K562 (cell line): ENCODE measurements at regions not wholly inside any gene's neighbourhood (a gene's known extent, or its start where the extent isn't known, plus 50 kb on each side); places are given as distances from the start of the nearest gene placed in this dataset.

Source experiments
- ATAC-seq: fragments of 200-7000 bp; cut with Tn5 transposase; 3 replicates; pipeline ENCODE4 v1.9.1; 2020; ENCODE audit warnings: moderate library complexity
- BruUV-seq: library from RNA; stranded (reverse); fragments of 400-500 nt; replicated peaks from 2 replicates; lab custom pipeline; 2021; lab: Mats Ljungman, UMichigan
- CTCF ChIA-PET: fragments of 300-600 bp; formaldehyde crosslinking; extraction: SDS; loops from one replicate; lab custom pipeline; 2021; ENCODE audit warnings: low intra/inter-chr PET ratio; lab: Yijun Ruan, JAX
- POLR2A ChIA-PET: fragments of 300-600, 350-650 bp; sonication (Branson Sonifier 250); formaldehyde crosslinking; extraction: SDS; loops from one replicate; lab custom pipeline; 2021; ENCODE audit warnings: antibody characterized with exemption, inconsistent platforms; lab: Yijun Ruan, JAX
- DNase-seq, 4 experiments: peaks; one replicate each; pipeline versions ENCODE4 v3.0.0 to v3.0.0-alpha.2; 2011 to 2018; ENCODE audit warnings: low spot score in 3 of 4, mixed read lengths in 3 of 4; ENCODE audit errors: extremely low read depth in 1 of 4
- FAIRE-seq: peaks from 2 replicates; lab custom pipeline; 2011; peaks lifted over from hg19 to GRCh38; lab: Jason Lieb, UNC
- H2AFZ ChIP-seq: 2 replicates; pipeline ENCODE4 v1.6.0; 2011; ENCODE audit warnings: low read depth, low read length, control low read depth, inconsistent platforms
- H3K27ac ChIP-seq: fragments of 200-600 bp; 3 replicates; pipeline ENCODE4 v1.8.0; 2011; ENCODE audit warnings: low read depth, mild to moderate bottlenecking, control low read depth, inconsistent platforms, low read length, moderate library complexity, mixed read lengths; ENCODE audit errors: extremely low read depth
- H3K27me3 ChIP-seq, 2 experiments: fragments of 300-600 bp in 1 of 2; 2 replicates in 1 of 2; 3 replicates in 1 of 2; pipeline versions ENCODE4 v1.6.0 to v1.8.0; 2011; ENCODE audit warnings: inconsistent platforms in 2 of 2, low read length in 2 of 2, mild to moderate bottlenecking in 1 of 2, mixed read lengths in 1 of 2, moderate library complexity in 1 of 2; ENCODE audit not compliant: control insufficient read depth in 2 of 2, insufficient read depth in 2 of 2
- H3K36me3 ChIP-seq: fragments of 300-600 bp; 3 replicates; pipeline ENCODE4 v1.8.0; 2011; ENCODE audit warnings: mild to moderate bottlenecking, low read length, inconsistent platforms; ENCODE audit not compliant: control insufficient read depth, insufficient read depth
- H3K4me1 ChIP-seq, 2 experiments: fragments of 200-600 bp in 1 of 2; replicated peaks in 1 of 2; 2 replicates in 1 of 2; 3 replicates in 1 of 2; pipeline versions ENCODE4 v1.5.1 to v1.8.0; 2011; ENCODE audit warnings: inconsistent platforms in 2 of 2, low read length in 2 of 2, mild to moderate bottlenecking in 1 of 2, mixed read lengths in 1 of 2, moderate library complexity in 1 of 2; ENCODE audit not compliant: control insufficient read depth in 2 of 2, insufficient read depth in 2 of 2
- H3K4me2 ChIP-seq: 2 replicates; pipeline ENCODE4 v1.6.1; 2011; ENCODE audit warnings: low read length, control low read depth, inconsistent platforms, mixed read lengths; ENCODE audit not compliant: insufficient read depth
- H3K4me3 ChIP-seq: fragments of 200-600 bp; sonication (generic), shearing (Covaris generic); 2 replicates; pipeline ENCODE4 v1.5.1; 2016; ENCODE audit warnings: control low read depth, inconsistent platforms
- H3K79me2 ChIP-seq: fragments of 200-600 bp; 3 replicates; pipeline ENCODE4 v1.8.0; 2011; ENCODE audit warnings: low read length, inconsistent platforms; ENCODE audit not compliant: control insufficient read depth, insufficient read depth
- H3K9ac ChIP-seq, 2 experiments: 2 replicates each; pipeline versions ENCODE4 v1.6.0 to v1.6.1; 2011; ENCODE audit warnings: low read depth in 2 of 2, low read length in 2 of 2, control low read depth in 1 of 2, inconsistent platforms in 1 of 2, mild to moderate bottlenecking in 1 of 2, mixed read lengths in 1 of 2; ENCODE audit not compliant: insufficient read depth in 1 of 2
- H3K9me1 ChIP-seq: one replicate; pipeline ENCODE4 v1.6.0; 2011; ENCODE audit warnings: inconsistent platforms, mild to moderate bottlenecking, low read length, moderate library complexity; ENCODE audit not compliant: control insufficient read depth, insufficient read depth
- H3K9me3 ChIP-seq: replicated peaks from 2 replicates; pipeline ENCODE4 v1.5.1; 2011; ENCODE audit warnings: low read depth, low read length, inconsistent platforms; ENCODE audit not compliant: control insufficient read depth, insufficient read depth
- H4K20me1 ChIP-seq: replicated peaks from 2 replicates; pipeline ENCODE4 v1.6.1; 2011; ENCODE audit warnings: low read length, inconsistent platforms, mixed read lengths; ENCODE audit not compliant: control insufficient read depth, insufficient read depth
- BRD4 ChIP-seq: fragments of 200-600 bp; sonication (generic); IDR thresholded peaks from 2 replicates; pipeline ENCODE4 v1.6.1; 2017; ENCODE audit warnings: inconsistent platforms
- E2F8 ChIP-seq: fragments of 450-650 bp; IDR thresholded peaks from 2 replicates; pipeline ENCODE4 v1.7.1; 2018; ENCODE audit warnings: mild to moderate bottlenecking, low read depth; ENCODE audit not compliant: partially characterized antibody
- EHMT2 ChIP-seq: fragments of 450-650 bp; IDR thresholded peaks from 2 replicates; pipeline ENCODE4 v1.6.1; 2018; ENCODE audit warnings: antibody characterized with exemption
- FOXP1 ChIP-seq: sonication (generic); formaldehyde crosslinking; IDR thresholded peaks from 2 replicates; pipeline ENCODE4 v1.8.0; 2022; ENCODE audit warnings: mild to moderate bottlenecking, missing genetic modification reagents
- NBN ChIP-seq: fragments of 450-650 bp; IDR thresholded peaks from 2 replicates; pipeline ENCODE4 v1.6.1; 2016; ENCODE audit warnings: low read depth, mild to moderate bottlenecking
- NCOA6 ChIP-seq: fragments of 450-650 bp; IDR thresholded peaks from 2 replicates; pipeline ENCODE4 v1.6.1; 2017; ENCODE audit warnings: mild to moderate bottlenecking
- NFE2L1 ChIP-seq: fragments of 450-650 bp; IDR thresholded peaks from 2 replicates; pipeline ENCODE4 v1.6.1; 2016; ENCODE audit warnings: missing genetic modification characterization, low read depth, mild to moderate bottlenecking, missing compliant biosample characterization, moderate library complexity, borderline replicate concordance
- PML ChIP-seq: IDR thresholded peaks from 2 replicates; pipeline ENCODE4 v1.6.1; 2012; ENCODE audit warnings: low read length, inconsistent platforms
- SAFB2 ChIP-seq: fragments of 200-400 bp; formaldehyde crosslinking; IDR thresholded peaks from 2 replicates; pipeline ENCODE4 v1.6.1; 2018; ENCODE audit warnings: borderline replicate concordance, low read length, low read depth, moderate library complexity; ENCODE audit not compliant: severe bottlenecking
- SNAPC5 ChIP-seq: fragments of 250-450 bp; sonication (Bioruptor Pico); IDR thresholded peaks from 2 replicates; pipeline ENCODE4 v1.8.0; 2021; ENCODE audit warnings: moderate library complexity, mild to moderate bottlenecking, inconsistent platforms
- STAT5A ChIP-seq: IDR thresholded peaks from 2 replicates; pipeline ENCODE4 v1.6.1; 2012; ENCODE audit warnings: low read length, inconsistent platforms, borderline replicate concordance
- TOE1 ChIP-seq, 2 experiments: fragments of 450-650 bp in 1 of 2; sonication (generic) in 1 of 2; formaldehyde crosslinking in 1 of 2; IDR thresholded peaks; 2 replicates each; pipeline versions ENCODE4 v1.7.1 to v1.8.0; 2016 to 2022; ENCODE audit warnings: borderline replicate concordance in 2 of 2, mild to moderate bottlenecking in 2 of 2, antibody characterized with exemption in 1 of 2, inconsistent platforms in 1 of 2, low read depth in 1 of 2, missing genetic modification reagents in 1 of 2, moderate library complexity in 1 of 2
- ZHX1 ChIP-seq: fragments of 150-350 bp; conservative IDR thresholded peaks from 2 replicates; pipeline ENCODE4 v1.6.1; 2014; ENCODE audit warnings: low read length
- ZNF449 ChIP-seq: fragments of 250-450 bp; sonication (Bioruptor Pico); IDR thresholded peaks from 2 replicates; pipeline ENCODE4 v1.8.0; 2022; ENCODE audit warnings: moderate library complexity, mild to moderate bottlenecking, inconsistent platforms
- WGBS: fragments of 100-300 bp; shearing (Covaris generic); methylation state at CpG from one replicate; pipeline ENCODE4 v1.1.6; 2016; ENCODE audit warnings: low coverage, mixed read lengths; ENCODE audit not compliant: insufficient coverage; ENCODE audit errors: missing lambda C conversion rate; 5-methylcytosine and 5-hydroxymethylcytosine counted together
- in situ Hi-C: fragments of 300-500 bp; cut with MboI; formaldehyde crosslinking; loops from 4 replicates; pipeline ENCODE4 v1.15.0; 2018; ENCODE audit warnings: inconsistent platforms, mixed read lengths
- intact Hi-C: fragments of 100-400 bp; cut with micrococcal nuclease; formaldehyde crosslinking; loops from 2 replicates; pipeline ENCODE4 v1.14.2; 2022

DNA sequence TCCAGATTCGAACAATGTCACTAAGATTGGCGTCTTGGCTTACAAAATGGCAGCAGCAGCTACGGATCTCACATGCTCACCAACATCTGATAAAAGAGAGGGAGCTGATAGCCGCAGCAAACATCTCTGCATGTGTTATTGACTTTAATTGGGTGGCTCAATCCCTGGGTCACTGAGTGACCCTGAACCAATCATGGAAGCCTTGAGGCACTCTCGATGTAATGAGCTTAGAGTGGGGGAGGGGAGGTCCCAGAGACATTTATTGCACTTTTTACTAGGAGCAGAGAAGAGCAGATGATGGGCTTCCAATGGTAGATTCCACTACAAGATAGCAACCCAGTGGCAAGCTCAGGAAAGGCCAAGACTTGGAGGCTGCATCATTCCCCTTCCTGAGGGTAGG, 238.7 kb downstream of the BMP7 start:
- H3K27ac ChIP-seq = no peak overlapping the region
- H4K20me1 ChIP-seq = no peaks in the 10 kb centered on the region
- POLR2A ChIA-PET = interaction anchor here (0.6 to 0.9 kb wide), 4 partner anchors 10 to 203 kb away, joined by 3 read pairs; no protein-coding TSS in a partner anchor
- H3K27me3 ChIP-seq = peaks cover 2 to 24% of the 10 kb centered on the region in 2 experiments; a peak in 2 of 5 replicates
- H3K79me2 ChIP-seq = no peaks in the 10 kb centered on the region
- intact Hi-C loops (no loop called here), in situ Hi-C loops (no loop called here)
- 0% methylated on average over 5 of the region's 5 CpGs for WGBS
- TF ChIP-seq BRD4 (no peak), ZNF449 (no peak), NBN (no peak), FOXP1 (CRISPR knock-in tag) (no peak), SNAPC5 (CRISPR knock-in tag) (no peak), SAFB2 (no peak), STAT5A (no peak), E2F8 (no peak), NCOA6 (no peak), TOE1 (IDR thresholded peaks at IDR 0.05; ENCODE audit: borderline replicate concordance) (no peak), TOE1 (CRISPR knock-in tag; IDR thresholded peaks at IDR 0.05; ENCODE audit: borderline replicate concordance, low read depth) (no peak), ZHX1 (no peak), NFE2L1 (tag) (no peak), PML (no peak), EHMT2 (no peak)
- CTCF ChIA-PET = no interaction called here
- no peaks in the 10 kb centered on the region for H3K9me3 ChIP-seq
- H3K9ac ChIP-seq = no peak overlapping the region
- no peaks in the 10 kb centered on the region for H3K9me1 ChIP-seq
- H3K4me1 ChIP-seq = no peaks in the 10 kb centered on the region
- DNase-seq = no peak
- H2AFZ ChIP-seq = no peak overlapping the region
- H3K36me3 ChIP-seq = no peaks in the 10 kb centered on the region
- no peak for ATAC-seq
- FAIRE-seq = no peak
- no TSS peak for BruUV-seq
- H3K4me2 ChIP-seq = no peak overlapping the region
- H3K4me3 ChIP-seq = no peak overlapping the region
